OCI-LY1 (cell line): ENCODE measurements at regions not wholly inside any gene's neighbourhood (a gene's known extent, or its start where the extent isn't known, plus 50 kb on each side); places are given as distances from the start of the nearest gene placed in this dataset.

ENCODE experiments used
- CTCF ChIP-seq: fragments of 200-600 bp; sonication (generic), shearing (Covaris generic); IDR thresholded peaks from 2 replicates; pipeline ENCODE4 v1.5.1; 2017; ENCODE audit warnings: mild to moderate bottlenecking, antibody characterized with exemption, low read length, moderate library complexity, mixed read lengths
- EZH2 ChIP-seq: fragments of 200-600 bp; sonication (generic), shearing (Covaris generic); IDR thresholded peaks from 2 replicates; pipeline ENCODE4 v1.8.0; 2017; ENCODE audit warnings: borderline replicate concordance, mixed run types, mild to moderate bottlenecking, antibody characterized with exemption, low read length, moderate library complexity, mixed read lengths

GRCh38 chr10:124143721-124144120 is 50.3 kb upstream of the CHST15 start:
- TF ChIP-seq CTCF (no peak), EZH2 (no peak)
